SK-N-SH (cell line): ENCODE measurements at regions not wholly inside any gene's neighbourhood (a gene's known extent, or its start where the extent isn't known, plus 50 kb on each side); places are given as distances from the start of the nearest gene placed in this dataset.

Source experiments
- CTCF ChIA-PET: fragments of 300-600, 350-600 bp; formaldehyde crosslinking; extraction: SDS; loops from one replicate; lab custom pipeline; 2021; lab: Yijun Ruan, JAX
- POLR2A ChIA-PET: fragments of 350-600 bp; sonication (Branson Sonifier 250); formaldehyde crosslinking; extraction: SDS; loops from one replicate; lab custom pipeline; 2020; ENCODE audit warnings: antibody characterized with exemption, inconsistent platforms; lab: Yijun Ruan, JAX
- DNase-seq: peaks from one replicate; pipeline ENCODE4 v3.0.0; 2012
- H2AFZ ChIP-seq: fragments of 200-600 bp; sonication (generic); 2 replicates; pipeline ENCODE4 v1.8.1; 2016; ENCODE audit warnings: antibody characterized with exemption, mild to moderate bottlenecking, low read depth
- H3F3A ChIP-seq: fragments of 200-600 bp; sonication (generic); replicated peaks from 2 replicates; pipeline ENCODE3; 2016; ENCODE audit warnings: antibody characterized with exemption, mild to moderate bottlenecking; ENCODE audit not compliant: insufficient read depth
- H3K27ac ChIP-seq, 2 experiments: fragments of 200-500 bp in 1 of 2; fragments of 200-600 bp in 1 of 2; sonication (Bioruptor generic) in 1 of 2; sonication (generic), shearing (Covaris generic) in 1 of 2; 2 replicates each; pipeline versions ENCODE4 v1.5.1 to v1.6.1; 2014 to 2016; ENCODE audit warnings: low read depth in 2 of 2, inconsistent platforms in 1 of 2, low read length in 1 of 2, mild to moderate bottlenecking in 1 of 2, mixed read lengths in 1 of 2
- H3K27me3 ChIP-seq: fragments of 200-600 bp; sonication (generic), shearing (Covaris generic); 2 replicates; pipeline ENCODE4 v1.6.1; 2016; ENCODE audit warnings: mixed run types; ENCODE audit not compliant: insufficient read depth
- H3K36me3 ChIP-seq, 2 experiments: fragments of 200-500 bp in 1 of 2; fragments of 200-600 bp in 1 of 2; sonication (Bioruptor generic) in 1 of 2; sonication (generic) in 1 of 2; replicated peaks in 1 of 2; 2 replicates each; pipeline versions ENCODE3 to v1.5.1; 2014 to 2016; ENCODE audit warnings: low read length in 1 of 2, mild to moderate bottlenecking in 1 of 2; ENCODE audit not compliant: insufficient read depth in 2 of 2, control insufficient read depth in 1 of 2
- H3K4me1 ChIP-seq, 2 experiments: fragments of 200-500 bp in 1 of 2; fragments of 200-600 bp in 1 of 2; sonication (Bioruptor generic) in 1 of 2; sonication (generic), shearing (Covaris generic) in 1 of 2; 2 replicates each; pipeline versions ENCODE4 v1.5.1 to v1.6.1; 2014 to 2016; ENCODE audit warnings: low read depth in 1 of 2, low read length in 1 of 2, mixed run types in 1 of 2; ENCODE audit not compliant: insufficient read depth in 2 of 2, control insufficient read depth in 1 of 2
- H3K4me2 ChIP-seq: fragments of 200-600 bp; sonication (generic), shearing (Covaris generic); 2 replicates; pipeline ENCODE4 v1.6.1; 2017; ENCODE audit warnings: mixed run types
- H3K4me3 ChIP-seq, 2 experiments: fragments of 200-500 bp in 1 of 2; fragments of 200-600 bp in 1 of 2; sonication (Bioruptor generic) in 1 of 2; sonication (generic), shearing (Covaris generic) in 1 of 2; 2 replicates each; pipeline versions ENCODE4 v1.5.1 to v1.8.1; 2014 to 2016; ENCODE audit warnings: low read depth in 2 of 2, inconsistent platforms in 1 of 2, low read length in 1 of 2, mild to moderate bottlenecking in 1 of 2, mixed read lengths in 1 of 2, moderate library complexity in 1 of 2
- H3K79me2 ChIP-seq: fragments of 200-600 bp; sonication (generic); 2 replicates; pipeline ENCODE4 v1.8.1; 2017; ENCODE audit warnings: mild to moderate bottlenecking; ENCODE audit not compliant: insufficient read depth
- H3K9ac ChIP-seq: fragments of 200-600 bp; sonication (generic); 2 replicates; pipeline ENCODE4 v1.6.1; 2017; ENCODE audit warnings: mixed run types
- H3K9me2 ChIP-seq: fragments of 200-600 bp; sonication (generic); 2 replicates; pipeline ENCODE4 v1.6.1; 2017; ENCODE audit warnings: mixed run types
- H3K9me3 ChIP-seq: fragments of 200-600 bp; sonication (generic); 2 replicates; pipeline ENCODE4 v1.6.1; 2017; ENCODE audit warnings: mixed run types, mild to moderate bottlenecking, moderate library complexity
- H4K20me1 ChIP-seq: fragments of 200-600 bp; sonication (generic); 2 replicates; pipeline ENCODE4 v1.6.1; 2017; ENCODE audit warnings: mild to moderate bottlenecking, mixed run types; ENCODE audit not compliant: insufficient read depth
- CHD2 ChIP-seq: fragments of 150-350 bp; IDR thresholded peaks from 2 replicates; pipeline ENCODE4 v1.6.1; 2018; ENCODE audit warnings: low read length; ENCODE audit not compliant: partially characterized antibody
- ELF1 ChIP-seq: IDR thresholded peaks from 2 replicates; pipeline ENCODE4 v1.4.0; 2012
- EP300 ChIP-seq, 2 experiments: IDR thresholded peaks; 2 replicates each; pipeline versions ENCODE4 v1.4.0 to v1.6.1; 2012; ENCODE audit warnings: borderline replicate concordance in 1 of 2, low read depth in 1 of 2, low read length in 1 of 2
- EZH2phosphoT487 ChIP-seq: fragments of 200-600 bp; sonication (generic); IDR thresholded peaks from 2 replicates; pipeline ENCODE4 v1.6.1; 2017; ENCODE audit warnings: low read depth, mixed run types, mild to moderate bottlenecking, antibody characterized with exemption, moderate library complexity, borderline replicate concordance
- FOXJ3 ChIP-seq: sonication (generic); formaldehyde crosslinking; IDR thresholded peaks from 2 replicates; pipeline ENCODE4 v1.5.1; 2020; ENCODE audit warnings: mild to moderate bottlenecking, missing genetic modification reagents
- JUND ChIP-seq: IDR thresholded peaks from 2 replicates; pipeline ENCODE4 v1.4.0; 2012
- NRF1 ChIP-seq: IDR thresholded peaks from 2 replicates; pipeline ENCODE4 v1.6.1; 2012; ENCODE audit warnings: low read depth, mild to moderate bottlenecking, low read length
- POLR2AphosphoS5 ChIP-seq: IDR thresholded peaks from 2 replicates; pipeline ENCODE4 v1.6.1; 2012; ENCODE audit warnings: low read depth, low read length
- RCOR1 ChIP-seq: fragments of 150-350 bp; IDR thresholded peaks from 2 replicates; pipeline ENCODE4 v1.6.1; 2017; ENCODE audit warnings: antibody characterized with exemption, low read length
- RXRA ChIP-seq: IDR thresholded peaks from 2 replicates; pipeline ENCODE4 v1.4.0; 2012; ENCODE audit warnings: low read depth, mild to moderate bottlenecking, borderline replicate concordance
- TCF12 ChIP-seq: IDR thresholded peaks from 2 replicates; pipeline ENCODE4 v1.4.0; 2012
- TEAD4 ChIP-seq: IDR thresholded peaks from 2 replicates; pipeline ENCODE4 v1.4.0; 2012; ENCODE audit warnings: mild to moderate bottlenecking, borderline replicate concordance; ENCODE audit not compliant: insufficient read depth
- WGBS: methylation state at CpG from one replicate; pipeline ENCODE4 v1.1.6; 2017; ENCODE audit warnings: low lambda C conversion rate; 5-methylcytosine and 5-hydroxymethylcytosine counted together
- TF ChIP-seq, protein P1 (sequence below): IDR thresholded peaks from 2 replicates; pipeline ENCODE4 v1.4.0; 2012; ENCODE audit warnings: low read depth, borderline replicate concordance
- TF ChIP-seq, protein P2 (sequence below): fragments of 150-350 bp; IDR thresholded peaks from 2 replicates; pipeline ENCODE4 v1.6.1; 2017; ENCODE audit warnings: antibody characterized with exemption, low read length, low read depth, borderline replicate concordance
- TF ChIP-seq, protein P3 (sequence below): IDR thresholded peaks from 2 replicates; pipeline ENCODE4; 2012
- TF ChIP-seq, protein P4 (sequence below): IDR thresholded peaks from 2 replicates; pipeline ENCODE4 v1.4.0; 2012; ENCODE audit warnings: low read depth, borderline replicate concordance

DNA sequence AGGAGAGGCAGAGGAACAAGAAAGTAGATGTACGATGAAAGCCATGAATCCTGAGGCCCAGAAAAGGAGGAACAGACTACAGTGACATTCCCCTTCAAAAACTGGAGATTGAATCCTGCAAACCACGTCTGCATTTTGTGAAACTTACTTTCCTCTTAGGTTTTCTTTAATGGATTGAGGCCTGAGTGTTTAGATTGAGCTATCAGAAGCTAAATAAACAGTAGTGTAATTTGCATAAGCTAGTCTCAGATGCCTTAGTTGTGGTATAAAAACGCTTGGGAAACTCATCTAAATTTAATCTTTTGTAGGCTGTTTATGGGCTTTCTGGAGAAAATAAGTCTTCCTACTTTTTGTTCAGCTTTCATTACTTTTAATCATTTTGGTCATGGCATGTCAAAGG lies 94.8 kb upstream of the HDAC9 start (continued):
- TF ChIP-seq, protein P1, sequence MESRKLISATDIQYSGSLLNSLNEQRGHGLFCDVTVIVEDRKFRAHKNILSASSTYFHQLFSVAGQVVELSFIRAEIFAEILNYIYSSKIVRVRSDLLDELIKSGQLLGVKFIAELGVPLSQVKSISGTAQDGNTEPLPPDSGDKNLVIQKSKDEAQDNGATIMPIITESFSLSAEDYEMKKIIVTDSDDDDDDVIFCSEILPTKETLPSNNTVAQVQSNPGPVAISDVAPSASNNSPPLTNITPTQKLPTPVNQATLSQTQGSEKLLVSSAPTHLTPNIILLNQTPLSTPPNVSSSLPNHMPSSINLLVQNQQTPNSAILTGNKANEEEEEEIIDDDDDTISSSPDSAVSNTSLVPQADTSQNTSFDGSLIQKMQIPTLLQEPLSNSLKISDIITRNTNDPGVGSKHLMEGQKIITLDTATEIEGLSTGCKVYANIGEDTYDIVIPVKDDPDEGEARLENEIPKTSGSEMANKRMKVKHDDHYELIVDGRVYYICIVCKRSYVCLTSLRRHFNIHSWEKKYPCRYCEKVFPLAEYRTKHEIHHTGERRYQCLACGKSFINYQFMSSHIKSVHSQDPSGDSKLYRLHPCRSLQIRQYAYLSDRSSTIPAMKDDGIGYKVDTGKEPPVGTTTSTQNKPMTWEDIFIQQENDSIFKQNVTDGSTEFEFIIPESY = no peak
- no peak for TF ChIP-seq FOXJ3 (CRISPR knock-in tag)
- TF ChIP-seq, protein P2, sequence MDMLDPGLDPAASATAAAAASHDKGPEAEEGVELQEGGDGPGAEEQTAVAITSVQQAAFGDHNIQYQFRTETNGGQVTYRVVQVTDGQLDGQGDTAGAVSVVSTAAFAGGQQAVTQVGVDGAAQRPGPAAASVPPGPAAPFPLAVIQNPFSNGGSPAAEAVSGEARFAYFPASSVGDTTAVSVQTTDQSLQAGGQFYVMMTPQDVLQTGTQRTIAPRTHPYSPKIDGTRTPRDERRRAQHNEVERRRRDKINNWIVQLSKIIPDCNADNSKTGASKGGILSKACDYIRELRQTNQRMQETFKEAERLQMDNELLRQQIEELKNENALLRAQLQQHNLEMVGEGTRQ = no peak
- TF ChIP-seq EZH2phosphoT487 = no peak
- TF ChIP-seq, protein P3, sequence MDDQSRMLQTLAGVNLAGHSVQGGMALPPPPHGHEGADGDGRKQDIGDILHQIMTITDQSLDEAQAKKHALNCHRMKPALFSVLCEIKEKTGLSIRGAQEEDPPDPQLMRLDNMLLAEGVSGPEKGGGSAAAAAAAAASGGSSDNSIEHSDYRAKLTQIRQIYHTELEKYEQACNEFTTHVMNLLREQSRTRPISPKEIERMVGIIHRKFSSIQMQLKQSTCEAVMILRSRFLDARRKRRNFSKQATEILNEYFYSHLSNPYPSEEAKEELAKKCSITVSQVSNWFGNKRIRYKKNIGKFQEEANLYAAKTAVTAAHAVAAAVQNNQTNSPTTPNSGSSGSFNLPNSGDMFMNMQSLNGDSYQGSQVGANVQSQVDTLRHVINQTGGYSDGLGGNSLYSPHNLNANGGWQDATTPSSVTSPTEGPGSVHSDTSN = no peak
- TF ChIP-seq ELF1 = no peak
- TF ChIP-seq EP300 (IDR thresholded peaks at IDR 0.05; ENCODE audit: borderline replicate concordance in 1 of 2, low read depth in 1 of 2, low read length in 1 of 2) = no peak

DNA sequence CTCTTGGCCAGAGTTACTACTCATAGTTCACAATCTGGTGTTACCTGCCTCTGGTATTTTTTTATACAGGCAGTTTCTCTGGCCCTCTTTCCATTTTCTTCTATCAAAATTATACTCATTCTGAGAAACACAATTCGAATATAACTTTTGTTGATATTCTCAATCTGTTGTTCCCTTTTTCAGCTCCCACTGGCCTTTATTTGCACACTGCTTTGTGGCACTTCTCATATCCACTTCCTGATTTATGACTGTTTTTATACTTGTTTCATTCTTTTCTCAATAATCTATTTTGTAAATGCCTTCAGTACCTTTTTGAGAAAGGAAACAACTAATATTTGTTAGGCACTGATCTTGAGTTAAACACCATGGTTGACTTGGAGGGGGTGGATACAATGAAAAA lies 93.8 kb upstream of the HDAC9 start:
- TF ChIP-seq NRF1 (no peak), ELF1 (no peak), TCF12 (no peak), JUND (no peak), RCOR1 (no peak), EZH2phosphoT487 (no peak), POLR2AphosphoS5 (no peak), RXRA (no peak), CHD2 (no peak), TEAD4 (no peak)
- TF ChIP-seq, protein P1 = no peak
- TF ChIP-seq, protein P4, sequence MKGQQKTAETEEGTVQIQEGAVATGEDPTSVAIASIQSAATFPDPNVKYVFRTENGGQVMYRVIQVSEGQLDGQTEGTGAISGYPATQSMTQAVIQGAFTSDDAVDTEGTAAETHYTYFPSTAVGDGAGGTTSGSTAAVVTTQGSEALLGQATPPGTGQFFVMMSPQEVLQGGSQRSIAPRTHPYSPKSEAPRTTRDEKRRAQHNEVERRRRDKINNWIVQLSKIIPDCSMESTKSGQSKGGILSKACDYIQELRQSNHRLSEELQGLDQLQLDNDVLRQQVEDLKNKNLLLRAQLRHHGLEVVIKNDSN = no peak
- DNase-seq = no peak
- Histone ChIP-seq H3K79me2 (no peaks in the 10 kb centered on the region), H3K27me3 (no peaks in the 10 kb centered on the region), H3K4me3 (no peak overlapping the region), H2AFZ (no peak overlapping the region; the same call in 1 of the 2 replicates), H3F3A (no peaks in the 10 kb centered on the region), H3K27ac (no peak overlapping the region), H3K4me2 (no peak overlapping the region), H3K9me3 (no peaks in the 10 kb centered on the region), H3K9me2 (no peaks in the 10 kb centered on the region), H3K9ac (no peak overlapping the region), H3K4me1 (peaks cover 0 to 10% of the 10 kb centered on the region in 2 experiments; a peak in 2 of 4 replicates), H3K36me3 (no peaks in the 10 kb centered on the region), H4K20me1 (no peaks in the 10 kb centered on the region)
- ChIA-PET CTCF (interaction anchor here (1.0 to 1.2 kb wide), 3 partner anchors 9 to 72 kb away, joined by 3 read pairs; no protein-coding TSS in a partner anchor), POLR2A (no interaction called here)
- 54% methylated on average over 1 of the region's 1 CpG for WGBS
